Activated T-helper 2 cell treated with anti-CD3 and anti-CD28 coated beads, Interferon-gamma antibody, Interleukin-2, Interleukin-4, amounts not matched to agents 10 μg/mL and 5 μg/mL and 100 μg/mL, durations not matched to agents 14 hours and 24 hours and 36 hours (primary cell): ENCODE measurements at regions not wholly inside any gene's neighbourhood (a gene's known extent, or its start where the extent isn't known, plus 50 kb on each side); places are given as distances from the start of the nearest gene placed in this dataset.

ENCODE experiments used
- DNase-seq: peaks from one replicate; pipeline ENCODE4 v3.0.0; 2021; ENCODE audit warnings: low spot score
- H3K27ac Mint-ChIP-seq: one replicate; pipeline ENCODE4 v1.8.0; 2021; ENCODE audit warnings: mixed read lengths
- H3K27me3 Mint-ChIP-seq: one replicate; pipeline ENCODE4 v1.8.0; 2021; ENCODE audit warnings: low read depth, mixed read lengths
- H3K36me3 Mint-ChIP-seq: one replicate; pipeline ENCODE4 v1.8.0; 2021; ENCODE audit warnings: low read depth, mixed read lengths
- H3K4me1 Mint-ChIP-seq: one replicate; pipeline ENCODE4 v1.8.0; 2021; ENCODE audit warnings: low read depth, mixed read lengths
- H3K4me3 Mint-ChIP-seq: one replicate; pipeline ENCODE4 v1.8.0; 2021; ENCODE audit warnings: low read depth, mild to moderate bottlenecking, moderate library complexity, mixed read lengths
- H3K9me3 Mint-ChIP-seq: one replicate; pipeline ENCODE4 v1.8.0; 2021; ENCODE audit warnings: mixed read lengths
- intact Hi-C: fragments of 100-400 bp; cut with micrococcal nuclease; formaldehyde crosslinking; loops from one replicate; pipeline ENCODE4 v1.15.1; 2023

- no peak overlapping the region for H3K27ac Mint-ChIP-seq
- H3K4me3 Mint-ChIP-seq, result no peak overlapping the region
- H3K36me3 Mint-ChIP-seq, result peaks cover 61% of the 10 kb centered on the region
- H3K27me3 Mint-ChIP-seq, result no peaks in the 10 kb centered on the region
- intact Hi-C loops, result no loop called here
- no peaks in the 10 kb centered on the region for H3K9me3 Mint-ChIP-seq
- no peak for DNase-seq
- H3K4me1 Mint-ChIP-seq, result peaks cover 62% of the 10 kb centered on the region
These were observed 151.9 kb downstream of the C9orf152 start for GRCh38 chr9:110056062-110056461.

- Mint-ChIP-seq H3K9me3 (peaks cover 6% of the 10 kb centered on the region), H3K4me3 (no peak overlapping the region), H3K27ac (peak overlapping the region; percentile 69), H3K4me1 (peaks cover 53% of the 10 kb centered on the region), H3K27me3 (no peaks in the 10 kb centered on the region), H3K36me3 (peaks cover 58% of the 10 kb centered on the region)
- peak; percentile 40 for DNase-seq
- intact Hi-C loops, result loop anchor here (1.0 kb wide), 1 partner anchor 155 kb away; no protein-coding TSS in a partner anchor
These were observed 149.5 kb downstream of the C9orf152 start for GRCh38 chr9:110058304-110058953.

- Mint-ChIP-seq H3K9me3 (peaks cover 6% of the 10 kb centered on the region), H3K4me3 (no peak overlapping the region), H3K27me3 (no peaks in the 10 kb centered on the region), H3K4me1 (peaks cover 55% of the 10 kb centered on the region), H3K36me3 (peaks cover 61% of the 10 kb centered on the region), H3K27ac (peak overlapping the region; percentile 54)
- intact Hi-C loops, result no loop called here
- no peak for DNase-seq
These were observed 148.5 kb downstream of the C9orf152 start for GRCh38 chr9:110059461-110059860.

- Mint-ChIP-seq H3K36me3 (peaks cover 71% of the 10 kb centered on the region), H3K4me1 (peaks cover 58% of the 10 kb centered on the region)
- no peak for DNase-seq
These were observed 143.2 kb downstream of the C9orf152 start for GRCh38 chr9:110064803-110065202.

GRCh38 chr9:110065532-110065931, 142.4 kb downstream of the C9orf152 start:
- Mint-ChIP-seq H3K4me3 (no peak overlapping the region), H3K27me3 (no peaks in the 10 kb centered on the region), H3K27ac (peak overlapping the region; percentile 48), H3K4me1 (peaks cover 61% of the 10 kb centered on the region), H3K9me3 (peaks cover 6% of the 10 kb centered on the region), H3K36me3 (peaks cover 68% of the 10 kb centered on the region)
- DNase-seq, result no peak
- intact Hi-C loops, result no loop called here

More at GRCh38 chr9:110064803-110065202, 143.2 kb downstream of the C9orf152 start:
- Mint-ChIP-seq H3K4me3 (no peak overlapping the region), H3K27me3 (no peaks in the 10 kb centered on the region), H3K27ac (peak overlapping the region; percentile 15), H3K9me3 (peaks cover 6% of the 10 kb centered on the region)
- intact Hi-C loops, result no loop called here

- no peak for DNase-seq
- H3K4me1 Mint-ChIP-seq, result peaks cover 67% of the 10 kb centered on the region
- intact Hi-C loops, result no loop called here
- peaks cover 65% of the 10 kb centered on the region for H3K36me3 Mint-ChIP-seq
- H3K27ac Mint-ChIP-seq, result no peak overlapping the region
- no peak overlapping the region for H3K4me3 Mint-ChIP-seq
- H3K9me3 Mint-ChIP-seq, result peaks cover 5% of the 10 kb centered on the region
- H3K27me3 Mint-ChIP-seq, result no peaks in the 10 kb centered on the region
These were observed 140.8 kb downstream of the C9orf152 start for GRCh38 chr9:110066929-110067716.

GRCh38 chr9:110068212-110068611, 139.7 kb downstream of the C9orf152 start:
- no peak overlapping the region for H3K4me3 Mint-ChIP-seq

GRCh38 chr9:110069326-110070248, 138.4 kb downstream of the C9orf152 start:
- Mint-ChIP-seq H3K27me3 (no peaks in the 10 kb centered on the region), H3K27ac (peak overlapping the region; percentile 70), H3K4me3 (no peak overlapping the region), H3K9me3 (no peaks in the 10 kb centered on the region), H3K36me3 (peaks cover 62% of the 10 kb centered on the region), H3K4me1 (peaks cover 74% of the 10 kb centered on the region)
- intact Hi-C loops, result no loop called here
- no peak for DNase-seq

More at GRCh38 chr9:110068212-110068611, 139.7 kb downstream of the C9orf152 start:
- H3K27ac Mint-ChIP-seq, result peak overlapping the region; percentile 49
- DNase-seq, result no peak
- peaks cover 63% of the 10 kb centered on the region for H3K36me3 Mint-ChIP-seq
- intact Hi-C loops, result no loop called here
- no peaks in the 10 kb centered on the region for H3K27me3 Mint-ChIP-seq
- no peaks in the 10 kb centered on the region for H3K9me3 Mint-ChIP-seq
- H3K4me1 Mint-ChIP-seq, result peaks cover 71% of the 10 kb centered on the region

- H3K27me3 Mint-ChIP-seq, result no peaks in the 10 kb centered on the region
- H3K27ac Mint-ChIP-seq, result peak overlapping the region; percentile 62
- intact Hi-C loops, result no loop called here
- no peak overlapping the region for H3K4me3 Mint-ChIP-seq
- peaks cover 49% of the 10 kb centered on the region for H3K36me3 Mint-ChIP-seq
- peaks cover 60% of the 10 kb centered on the region for H3K4me1 Mint-ChIP-seq
- H3K9me3 Mint-ChIP-seq, result no peaks in the 10 kb centered on the region
- no peak for DNase-seq
These were observed 135.2 kb downstream of the C9orf152 start for GRCh38 chr9:110072597-110073355.

- peaks cover 44% of the 10 kb centered on the region for H3K36me3 Mint-ChIP-seq
- no peak for DNase-seq
- no peak overlapping the region for H3K4me3 Mint-ChIP-seq
- H3K9me3 Mint-ChIP-seq, result no peaks in the 10 kb centered on the region
- H3K27me3 Mint-ChIP-seq, result no peaks in the 10 kb centered on the region
- peaks cover 55% of the 10 kb centered on the region for H3K4me1 Mint-ChIP-seq
- H3K27ac Mint-ChIP-seq, result peak overlapping the region; percentile 62
- intact Hi-C loops, result no loop called here
These were observed 134.5 kb downstream of the C9orf152 start for GRCh38 chr9:110073356-110073905.

- Mint-ChIP-seq H3K4me3 (no peak overlapping the region), H3K9me3 (no peaks in the 10 kb centered on the region), H3K27me3 (no peaks in the 10 kb centered on the region), H3K27ac (peak overlapping the region; percentile 38), H3K4me1 (peaks cover 55% of the 10 kb centered on the region), H3K36me3 (peaks cover 39% of the 10 kb centered on the region)
- DNase-seq, result no peak
- intact Hi-C loops, result no loop called here
These were observed 130.8 kb downstream of the C9orf152 start for GRCh38 chr9:110076894-110077725.
